ENCODE measurements at regions not wholly inside any gene's neighbourhood (a gene's known extent, or its start where the extent isn't known, plus 50 kb on each side); places are given as distances from the start of the nearest gene placed in this dataset.
A peak's percentile ranks its signal among the peaks of the same experiment; 100 is the strongest.

GRCh38 chr18:60445341-60445740 is 72.8 kb upstream of the MC4R start:
- no peak for DNase-seq

GRCh38 chr18:60446821-60447220 is 74.2 kb upstream of the MC4R start:
- peak; percentile 8 for DNase-seq

GRCh38 chr18:60448487-60449267 is 76.1 kb upstream of the MC4R start:
- no peak for DNase-seq

- DNase-seq: no peak
These were observed 79.8 kb upstream of the MC4R start for GRCh38 chr18:60452421-60452820.

GRCh38 chr18:60466677-60467076 is 94.1 kb upstream of the MC4R start:
- DNase-seq: no peak

GRCh38 chr18:60469387-60470100 is 97.0 kb upstream of the MC4R start:
- no peak for DNase-seq

GRCh38 chr18:60471652-60472051 is 99.1 kb upstream of the MC4R start:
- no peak for DNase-seq

- no peak for DNase-seq
These were observed 112.6 kb upstream of the MC4R start for GRCh38 chr18:60485201-60485600.

- DNase-seq: no peak
These were observed 120.5 kb upstream of the MC4R start for GRCh38 chr18:60493066-60493465.

- no peak for DNase-seq
These were observed 127.1 kb upstream of the MC4R start for GRCh38 chr18:60499675-60500074.

- no peak for DNase-seq
These were observed 128.4 kb upstream of the MC4R start for GRCh38 chr18:60500960-60501359.

- no peak for DNase-seq
These were observed 130.0 kb upstream of the MC4R start for GRCh38 chr18:60502591-60502990.

- no peak for DNase-seq
These were observed 130.6 kb upstream of the MC4R start for GRCh38 chr18:60503199-60503598.

GRCh38 chr18:60506190-60506589 is 133.6 kb upstream of the MC4R start:
- DNase-seq: no peak

GRCh38 chr18:60506682-60507081 is 134.1 kb upstream of the MC4R start:
- DNase-seq: no peak

- no peak for DNase-seq
These were observed 135.5 kb upstream of the MC4R start for GRCh38 chr18:60508108-60508507.

GRCh38 chr18:60534538-60534937 is 162.0 kb upstream of the MC4R start:
- no peak for DNase-seq

- DNase-seq: no peak
These were observed 164.5 kb upstream of the MC4R start for GRCh38 chr18:60537074-60537473.

- DNase-seq: no peak
These were observed 166.3 kb upstream of the MC4R start for GRCh38 chr18:60538891-60539290.

- no peak for DNase-seq
These were observed 169.1 kb upstream of the MC4R start for GRCh38 chr18:60541661-60542060.

GRCh38 chr18:60543646-60544045 is 171.1 kb upstream of the MC4R start:
- no peak for DNase-seq

GRCh38 chr18:60549338-60549960 is 176.9 kb upstream of the MC4R start:
- peak; percentile 53 for DNase-seq

GRCh38 chr18:60552948-60553347 is 180.4 kb upstream of the MC4R start:
- DNase-seq: no peak

- peak; percentile 67 for DNase-seq
These were observed 182.4 kb upstream of the MC4R start for GRCh38 chr18:60554967-60555366.
